ENCODE measurements at regions not wholly inside any gene's neighbourhood (a gene's known extent, or its start where the extent isn't known, plus 50 kb on each side); places are given as distances from the start of the nearest gene placed in this dataset.

DNA sequence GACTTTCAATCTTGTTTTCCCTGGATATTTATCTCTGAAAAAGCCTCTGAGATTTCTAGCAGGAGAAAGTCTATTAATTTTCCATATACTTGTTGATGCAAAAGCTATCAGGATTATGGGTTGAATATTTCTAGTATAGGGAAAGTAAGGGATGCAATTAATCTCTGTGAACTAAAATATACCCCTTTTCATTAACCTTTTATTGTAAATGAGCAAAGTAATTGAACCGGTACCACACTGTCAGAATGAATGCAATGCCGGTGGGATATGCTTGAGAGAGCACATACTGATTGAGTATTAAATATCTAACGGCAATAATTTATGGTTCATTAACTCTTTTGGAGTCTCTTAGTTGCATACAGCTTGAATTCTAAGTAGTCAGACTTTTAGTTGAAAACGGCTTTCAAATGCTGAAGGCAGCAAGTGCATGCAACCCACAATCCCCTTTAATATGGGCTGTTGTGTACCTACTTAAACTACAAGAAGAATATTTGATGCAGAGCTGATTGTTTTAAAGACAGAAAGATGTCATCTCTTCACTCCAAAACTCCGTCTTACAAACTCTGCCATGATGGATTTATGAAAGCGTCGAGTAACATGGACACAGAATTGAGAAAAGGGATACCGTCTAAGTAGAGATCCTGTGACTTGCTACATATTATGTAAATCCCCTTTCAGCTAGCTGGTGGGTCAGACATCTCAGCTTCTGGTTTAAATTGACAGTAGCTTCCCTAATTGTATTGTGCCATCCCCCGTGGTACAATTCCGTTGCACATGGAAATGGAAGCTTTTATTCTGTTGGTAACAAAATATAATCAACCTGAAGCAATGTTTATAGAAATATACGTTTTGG is 141.3 kb upstream of the CDH8 start:
- Histone ChIP-seq H3K9ac (ENCODE audit: low read length) (no peak overlapping the region), H3K27me3 (ENCODE audit: insufficient read depth, low read depth, low read length) (peaks cover 4% of the 10 kb centered on the region), H3K79me2 (replicated peaks; ENCODE audit: insufficient read depth, low read length) (no peaks in the 10 kb centered on the region), H3K4me2 (ENCODE audit: low read length) (no peak overlapping the region), H3K4me3 (ENCODE audit: low read length) (no peak overlapping the region), H3K36me3 (ENCODE audit: insufficient read depth, low read length) (no peaks in the 10 kb centered on the region), H3K27ac (ENCODE audit: low read length) (no peak overlapping the region), H3F3A (ENCODE audit: insufficient read depth, low read length, poor library complexity, severe bottlenecking) (no peaks in the 10 kb centered on the region), H3K9me2 (ENCODE audit: insufficient read depth, low read length) (no peaks in the 10 kb centered on the region), H2AFZ (ENCODE audit: low read depth, low read length) (no peak overlapping the region), H4K20me1 (ENCODE audit: insufficient read depth) (no peaks in the 10 kb centered on the region), H3K9me3 (ENCODE audit: low read length) (no peaks in the 10 kb centered on the region)
- TF ChIP-seq RAD21 (conservative IDR thresholded peaks at IDR 0.05) (no peak), EP300 (conservative IDR thresholded peaks at IDR 0.05; ENCODE audit: poor library complexity, severe bottlenecking) (no peak), POLR2AphosphoS5 (IDR thresholded peaks at IDR 0.05) (no peak), MXI1 (conservative IDR thresholded peaks at IDR 0.05; ENCODE audit: poor library complexity, severe bottlenecking) (no peak), TAF1 (IDR thresholded peaks at IDR 0.05; ENCODE audit: low read depth) (no peak), SMC3 (conservative IDR thresholded peaks at IDR 0.05; ENCODE audit: poor library complexity) (no peak), EZH2 (IDR thresholded peaks at IDR 0.05; ENCODE audit: borderline replicate concordance, insufficient read depth, low read length, poor library complexity, severe bottlenecking) (no peak)
- TF ChIP-seq, protein P1, sequence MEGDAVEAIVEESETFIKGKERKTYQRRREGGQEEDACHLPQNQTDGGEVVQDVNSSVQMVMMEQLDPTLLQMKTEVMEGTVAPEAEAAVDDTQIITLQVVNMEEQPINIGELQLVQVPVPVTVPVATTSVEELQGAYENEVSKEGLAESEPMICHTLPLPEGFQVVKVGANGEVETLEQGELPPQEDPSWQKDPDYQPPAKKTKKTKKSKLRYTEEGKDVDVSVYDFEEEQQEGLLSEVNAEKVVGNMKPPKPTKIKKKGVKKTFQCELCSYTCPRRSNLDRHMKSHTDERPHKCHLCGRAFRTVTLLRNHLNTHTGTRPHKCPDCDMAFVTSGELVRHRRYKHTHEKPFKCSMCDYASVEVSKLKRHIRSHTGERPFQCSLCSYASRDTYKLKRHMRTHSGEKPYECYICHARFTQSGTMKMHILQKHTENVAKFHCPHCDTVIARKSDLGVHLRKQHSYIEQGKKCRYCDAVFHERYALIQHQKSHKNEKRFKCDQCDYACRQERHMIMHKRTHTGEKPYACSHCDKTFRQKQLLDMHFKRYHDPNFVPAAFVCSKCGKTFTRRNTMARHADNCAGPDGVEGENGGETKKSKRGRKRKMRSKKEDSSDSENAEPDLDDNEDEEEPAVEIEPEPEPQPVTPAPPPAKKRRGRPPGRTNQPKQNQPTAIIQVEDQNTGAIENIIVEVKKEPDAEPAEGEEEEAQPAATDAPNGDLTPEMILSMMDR (IDR thresholded peaks at IDR 0.05; ENCODE audit: poor library complexity, severe bottlenecking), result no peak
- TF ChIP-seq, protein P2, sequence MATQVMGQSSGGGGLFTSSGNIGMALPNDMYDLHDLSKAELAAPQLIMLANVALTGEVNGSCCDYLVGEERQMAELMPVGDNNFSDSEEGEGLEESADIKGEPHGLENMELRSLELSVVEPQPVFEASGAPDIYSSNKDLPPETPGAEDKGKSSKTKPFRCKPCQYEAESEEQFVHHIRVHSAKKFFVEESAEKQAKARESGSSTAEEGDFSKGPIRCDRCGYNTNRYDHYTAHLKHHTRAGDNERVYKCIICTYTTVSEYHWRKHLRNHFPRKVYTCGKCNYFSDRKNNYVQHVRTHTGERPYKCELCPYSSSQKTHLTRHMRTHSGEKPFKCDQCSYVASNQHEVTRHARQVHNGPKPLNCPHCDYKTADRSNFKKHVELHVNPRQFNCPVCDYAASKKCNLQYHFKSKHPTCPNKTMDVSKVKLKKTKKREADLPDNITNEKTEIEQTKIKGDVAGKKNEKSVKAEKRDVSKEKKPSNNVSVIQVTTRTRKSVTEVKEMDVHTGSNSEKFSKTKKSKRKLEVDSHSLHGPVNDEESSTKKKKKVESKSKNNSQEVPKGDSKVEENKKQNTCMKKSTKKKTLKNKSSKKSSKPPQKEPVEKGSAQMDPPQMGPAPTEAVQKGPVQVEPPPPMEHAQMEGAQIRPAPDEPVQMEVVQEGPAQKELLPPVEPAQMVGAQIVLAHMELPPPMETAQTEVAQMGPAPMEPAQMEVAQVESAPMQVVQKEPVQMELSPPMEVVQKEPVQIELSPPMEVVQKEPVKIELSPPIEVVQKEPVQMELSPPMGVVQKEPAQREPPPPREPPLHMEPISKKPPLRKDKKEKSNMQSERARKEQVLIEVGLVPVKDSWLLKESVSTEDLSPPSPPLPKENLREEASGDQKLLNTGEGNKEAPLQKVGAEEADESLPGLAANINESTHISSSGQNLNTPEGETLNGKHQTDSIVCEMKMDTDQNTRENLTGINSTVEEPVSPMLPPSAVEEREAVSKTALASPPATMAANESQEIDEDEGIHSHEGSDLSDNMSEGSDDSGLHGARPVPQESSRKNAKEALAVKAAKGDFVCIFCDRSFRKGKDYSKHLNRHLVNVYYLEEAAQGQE (IDR thresholded peaks at IDR 0.05; ENCODE audit: borderline replicate concordance), result no peak

DNA sequence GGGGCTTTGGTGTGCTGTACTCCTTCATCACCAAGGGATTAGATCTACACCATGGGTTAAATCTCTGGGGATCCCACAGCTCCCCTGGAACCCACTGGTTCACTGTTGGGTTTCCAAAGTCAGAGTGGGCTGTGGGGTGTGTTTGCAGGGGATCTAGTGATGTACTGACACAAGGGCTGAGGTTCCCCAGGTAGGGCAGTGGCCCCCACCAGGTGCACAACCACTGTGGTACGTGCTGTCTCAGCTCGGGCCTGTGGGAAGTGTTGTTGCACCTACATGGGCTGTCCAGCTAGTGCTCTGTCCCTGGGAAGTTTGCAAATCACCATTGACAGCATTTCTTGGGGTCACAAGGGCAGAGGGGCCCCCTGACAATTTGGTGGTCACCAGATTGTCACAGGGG is 134.4 kb upstream of the CDH8 start:
- H3K9me2 ChIP-seq (ENCODE audit: insufficient read depth, low read length), result no peaks in the 10 kb centered on the region
- H3K4me2 ChIP-seq (ENCODE audit: low read length), result no peak overlapping the region
- H4K20me1 ChIP-seq (ENCODE audit: insufficient read depth), result no peaks in the 10 kb centered on the region
- no peaks in the 10 kb centered on the region for H3K36me3 ChIP-seq (ENCODE audit: insufficient read depth, low read length)
- H3F3A ChIP-seq (ENCODE audit: insufficient read depth, low read length, poor library complexity, severe bottlenecking), result no peaks in the 10 kb centered on the region
- peaks cover 4% of the 10 kb centered on the region for H3K9me3 ChIP-seq (ENCODE audit: low read length)
- H3K9ac ChIP-seq (ENCODE audit: low read length), result no peak overlapping the region
- H3K4me3 ChIP-seq (ENCODE audit: low read length), result no peak overlapping the region
- TF ChIP-seq, protein P1 (IDR thresholded peaks at IDR 0.05; ENCODE audit: poor library complexity, severe bottlenecking), result no peak
- no peak for TF ChIP-seq EP300 (conservative IDR thresholded peaks at IDR 0.05; ENCODE audit: poor library complexity, severe bottlenecking)
- no peak for TF ChIP-seq EZH2 (IDR thresholded peaks at IDR 0.05; ENCODE audit: borderline replicate concordance, insufficient read depth, low read length, poor library complexity, severe bottlenecking)
- no peak for TF ChIP-seq TAF1 (IDR thresholded peaks at IDR 0.05; ENCODE audit: low read depth)
- no peak for TF ChIP-seq POLR2AphosphoS5 (IDR thresholded peaks at IDR 0.05)
- no peak for TF ChIP-seq MXI1 (conservative IDR thresholded peaks at IDR 0.05; ENCODE audit: poor library complexity, severe bottlenecking)
- TF ChIP-seq SMC3 (conservative IDR thresholded peaks at IDR 0.05; ENCODE audit: poor library complexity), result no peak
- TF ChIP-seq RAD21 (conservative IDR thresholded peaks at IDR 0.05), result no peak
- TF ChIP-seq, protein P2 (IDR thresholded peaks at IDR 0.05; ENCODE audit: borderline replicate concordance), result no peak
- no peak overlapping the region for H2AFZ ChIP-seq (ENCODE audit: low read depth, low read length)
- H3K27me3 ChIP-seq (ENCODE audit: insufficient read depth, low read depth, low read length), result no peaks in the 10 kb centered on the region
- H3K79me2 ChIP-seq (replicated peaks; ENCODE audit: insufficient read depth, low read length), result no peaks in the 10 kb centered on the region
- H3K27ac ChIP-seq (ENCODE audit: low read length), result no peak overlapping the region
